Neural cell (in vitro differentiated cells): ENCODE measurements at regions not wholly inside any gene's neighbourhood (a gene's known extent, or its start where the extent isn't known, plus 50 kb on each side); places are given as distances from the start of the nearest gene placed in this dataset.

Source experiments
- H2AFZ ChIP-seq: fragments of 200-600, 300-800 bp; sonication (generic), shearing (Covaris generic); 2 replicates; pipeline ENCODE4 v1.6.0; 2014; ENCODE audit warnings: low read depth, mild to moderate bottlenecking, antibody characterized with exemption, low read length, moderate library complexity
- H3F3A ChIP-seq: fragments of 200-600 bp; shearing (Covaris generic); 2 replicates; pipeline ENCODE4 v1.6.1; 2016; ENCODE audit warnings: mild to moderate bottlenecking, moderate library complexity, mixed read lengths, antibody characterized with exemption, low read length; ENCODE audit not compliant: insufficient read depth, poor library complexity, severe bottlenecking
- H3K27ac ChIP-seq: fragments of 200-600, 300-800 bp; sonication (generic), shearing (Covaris generic); 2 replicates; pipeline ENCODE4 v1.5.1; 2014; ENCODE audit warnings: mild to moderate bottlenecking, low read length, moderate library complexity
- H3K27me3 ChIP-seq: fragments of 300-800, 200-600 bp; sonication (generic), shearing (Covaris generic); 2 replicates; pipeline ENCODE4 v1.6.0; 2014; ENCODE audit warnings: mild to moderate bottlenecking, low read depth, low read length, moderate library complexity; ENCODE audit not compliant: insufficient read depth
- H3K36me3 ChIP-seq: fragments of 300-800, 200-600 bp; sonication (generic), shearing (Covaris generic); 2 replicates; pipeline ENCODE4 v1.5.1; 2014; ENCODE audit warnings: mild to moderate bottlenecking, antibody characterized with exemption, low read length, moderate library complexity; ENCODE audit not compliant: insufficient read depth
- H3K4me2 ChIP-seq: fragments of 300-800, 200-600 bp; sonication (generic), shearing (Covaris generic); 2 replicates; pipeline ENCODE4 v1.6.0; 2014; ENCODE audit warnings: mild to moderate bottlenecking, low read length
- H3K4me3 ChIP-seq: fragments of 300-800, 200-600 bp; sonication (generic), shearing (Covaris generic); 2 replicates; pipeline ENCODE4 v1.5.1; 2014; ENCODE audit warnings: mild to moderate bottlenecking, low read length, moderate library complexity
- H3K79me2 ChIP-seq: fragments of 200-600 bp; shearing (Covaris generic); replicated peaks from 2 replicates; pipeline ENCODE4 v1.6.0; 2014; ENCODE audit warnings: mild to moderate bottlenecking, low read length, moderate library complexity; ENCODE audit not compliant: insufficient read depth
- H3K9ac ChIP-seq: fragments of 300-800, 200-600 bp; sonication (generic), shearing (Covaris generic); 2 replicates; pipeline ENCODE4 v1.6.1; 2016; ENCODE audit warnings: mild to moderate bottlenecking, low read length, mixed read lengths
- H3K9me2 ChIP-seq: fragments of 200-600 bp; shearing (Covaris generic); 2 replicates; pipeline ENCODE4 v1.6.1; 2016; ENCODE audit warnings: mild to moderate bottlenecking, low read length, mixed read lengths; ENCODE audit not compliant: insufficient read depth
- H3K9me3 ChIP-seq: fragments of 200-600, 300-800 bp; sonication (generic), shearing (Covaris generic); 2 replicates; pipeline ENCODE4 v1.6.1; 2016; ENCODE audit warnings: mild to moderate bottlenecking, mixed run types, low read length, moderate library complexity, mixed read lengths
- H4K20me1 ChIP-seq: fragments of 200-600 bp; shearing (Covaris generic); 2 replicates; pipeline ENCODE4 v1.6.1; 2016; ENCODE audit warnings: mild to moderate bottlenecking, mixed run types; ENCODE audit not compliant: insufficient read depth
- CTCF ChIP-seq: fragments of 450-650 bp; IDR thresholded peaks from 2 replicates; pipeline ENCODE4 v1.5.1; 2014; ENCODE audit warnings: antibody characterized with exemption, mild to moderate bottlenecking, moderate library complexity; ENCODE audit not compliant: poor library complexity, severe bottlenecking
- EP300 ChIP-seq: fragments of 450-650 bp; conservative IDR thresholded peaks from 2 replicates; pipeline ENCODE4 v1.6.1; 2014; ENCODE audit warnings: antibody characterized with exemption, mild to moderate bottlenecking, moderate library complexity; ENCODE audit not compliant: poor library complexity, severe bottlenecking
- EZH2 ChIP-seq: fragments of 200-600, 300-800 bp; shearing (Covaris generic), sonication (generic); IDR thresholded peaks from 2 replicates; pipeline ENCODE4 v1.6.1; 2014; ENCODE audit warnings: antibody characterized with exemption, low read length, borderline replicate concordance, mild to moderate bottlenecking; ENCODE audit not compliant: insufficient read depth, poor library complexity, severe bottlenecking
- MXI1 ChIP-seq: fragments of 450-650 bp; conservative IDR thresholded peaks from 2 replicates; pipeline ENCODE4 v1.6.1; 2014; ENCODE audit warnings: antibody characterized with exemption, mild to moderate bottlenecking; ENCODE audit not compliant: poor library complexity, severe bottlenecking
- POLR2AphosphoS5 ChIP-seq: IDR thresholded peaks from 2 replicates; pipeline ENCODE4 v1.6.1; 2012
- RAD21 ChIP-seq: fragments of 450-650 bp; conservative IDR thresholded peaks from 2 replicates; pipeline ENCODE4 v1.6.1; 2014; ENCODE audit warnings: antibody characterized with exemption, mild to moderate bottlenecking, moderate library complexity
- REST ChIP-seq: IDR thresholded peaks from 2 replicates; pipeline ENCODE4 v1.6.1; 2012; ENCODE audit warnings: borderline replicate concordance
- SMC3 ChIP-seq: fragments of 450-650 bp; conservative IDR thresholded peaks from 2 replicates; pipeline ENCODE4 v1.6.1; 2014; ENCODE audit warnings: antibody characterized with exemption, mild to moderate bottlenecking, moderate library complexity; ENCODE audit not compliant: poor library complexity
- TAF1 ChIP-seq: IDR thresholded peaks from 2 replicates; pipeline ENCODE4 v1.6.1; 2012; ENCODE audit warnings: low read depth

GRCh38 chr10:78185693-78186055, 152.0 kb downstream of the RPS24 start:
- H3K9me3 ChIP-seq, result no peaks in the 10 kb centered on the region
- H4K20me1 ChIP-seq, result no peaks in the 10 kb centered on the region
- H3F3A ChIP-seq, result peaks cover 6% of the 10 kb centered on the region
- no peaks in the 10 kb centered on the region for H3K9me2 ChIP-seq
- no peaks in the 10 kb centered on the region for H3K36me3 ChIP-seq
- no peaks in the 10 kb centered on the region for H3K79me2 ChIP-seq
- H2AFZ ChIP-seq, result no peak overlapping the region
- no peak overlapping the region for H3K4me3 ChIP-seq
- peak overlapping the region; percentile 85 for H3K27ac ChIP-seq
- no peak for TF ChIP-seq REST
- TF ChIP-seq RAD21, result no peak
- no peak for TF ChIP-seq MXI1
- TF ChIP-seq EZH2, result no peak
- no peak for TF ChIP-seq EP300
- no peak for TF ChIP-seq TAF1
- TF ChIP-seq SMC3, result no peak
- TF ChIP-seq POLR2AphosphoS5, result no peak
- no peak for TF ChIP-seq CTCF
- H3K4me2 ChIP-seq, result no peak overlapping the region
- H3K27me3 ChIP-seq, result no peaks in the 10 kb centered on the region
- peak overlapping the region; percentile 48 for H3K9ac ChIP-seq

- H2AFZ ChIP-seq, result no peak overlapping the region
- H3K27me3 ChIP-seq, result no peaks in the 10 kb centered on the region
- H3K36me3 ChIP-seq, result no peaks in the 10 kb centered on the region
- no peak overlapping the region for H3K9ac ChIP-seq
- H3F3A ChIP-seq, result peaks cover 6% of the 10 kb centered on the region
- H3K9me3 ChIP-seq, result no peaks in the 10 kb centered on the region
- no peak for TF ChIP-seq SMC3
- no peak for TF ChIP-seq POLR2AphosphoS5
- no peak for TF ChIP-seq CTCF
- TF ChIP-seq REST, result no peak
- no peak for TF ChIP-seq EZH2
- TF ChIP-seq EP300, result no peak
- TF ChIP-seq RAD21, result no peak
- TF ChIP-seq MXI1, result no peak
- no peak for TF ChIP-seq TAF1
- H4K20me1 ChIP-seq, result no peaks in the 10 kb centered on the region
- no peak overlapping the region for H3K4me2 ChIP-seq
- no peak overlapping the region for H3K4me3 ChIP-seq
- no peaks in the 10 kb centered on the region for H3K9me2 ChIP-seq
- H3K27ac ChIP-seq, result no peak overlapping the region
- H3K79me2 ChIP-seq, result no peaks in the 10 kb centered on the region
Observed at GRCh38 chr10:78186572-78186971, 152.9 kb downstream of the RPS24 start.
